Lower lobe of right lung (tissue), 2 donors: ENCODE measurements at regions not wholly inside any gene's neighbourhood (a gene's known extent, or its start where the extent isn't known, plus 50 kb on each side); places are given as distances from the start of the nearest gene placed in this dataset.

ENCODE experiments used
- ATAC-seq, 2 donors: fragments of 200-7000 bp; cut with Tn5 transposase; one replicate each; pipeline ENCODE4 v1.9.1; 2020 to 2022; ENCODE audit warnings: mild to moderate bottlenecking in 2 of 2, moderate library complexity in 2 of 2
- DNase-seq: peaks from one replicate; pipeline ENCODE4 v3.0.0-alpha.2; 2020
- H3K27ac ChIP-seq: fragments of 200-600 bp; one replicate; pipeline ENCODE4 v1.8.0; 2022
- H3K27me3 ChIP-seq: fragments of 200-600 bp; one replicate; pipeline ENCODE4 v1.8.0; 2022; ENCODE audit warnings: low read depth
- H3K36me3 ChIP-seq: fragments of 200-600 bp; one replicate; pipeline ENCODE4 v1.8.0; 2022; ENCODE audit warnings: mild to moderate bottlenecking
- H3K4me1 ChIP-seq: fragments of 200-600 bp; one replicate; pipeline ENCODE4 v1.8.0; 2022
- H3K4me3 ChIP-seq: fragments of 200-600 bp; one replicate; pipeline ENCODE4 v1.8.0; 2022; ENCODE audit warnings: mild to moderate bottlenecking
- H3K9me3 ChIP-seq: fragments of 200-600 bp; one replicate; pipeline ENCODE4 v1.8.0; 2022
- intact Hi-C: fragments of 100-400 bp; cut with DNase I; formaldehyde crosslinking; loops from one replicate; pipeline ENCODE4 v1.11.0; 2022
- TF ChIP-seq, protein P1 (sequence below): fragments of 200-600 bp; IDR thresholded peaks from one replicate; pipeline ENCODE4 v1.8.0; 2022; ENCODE audit warnings: antibody characterized with exemption, mild to moderate bottlenecking
- donor health status: DM: no; HTN: yes; CAD: no; lungs with severe emphysema.

DNA sequence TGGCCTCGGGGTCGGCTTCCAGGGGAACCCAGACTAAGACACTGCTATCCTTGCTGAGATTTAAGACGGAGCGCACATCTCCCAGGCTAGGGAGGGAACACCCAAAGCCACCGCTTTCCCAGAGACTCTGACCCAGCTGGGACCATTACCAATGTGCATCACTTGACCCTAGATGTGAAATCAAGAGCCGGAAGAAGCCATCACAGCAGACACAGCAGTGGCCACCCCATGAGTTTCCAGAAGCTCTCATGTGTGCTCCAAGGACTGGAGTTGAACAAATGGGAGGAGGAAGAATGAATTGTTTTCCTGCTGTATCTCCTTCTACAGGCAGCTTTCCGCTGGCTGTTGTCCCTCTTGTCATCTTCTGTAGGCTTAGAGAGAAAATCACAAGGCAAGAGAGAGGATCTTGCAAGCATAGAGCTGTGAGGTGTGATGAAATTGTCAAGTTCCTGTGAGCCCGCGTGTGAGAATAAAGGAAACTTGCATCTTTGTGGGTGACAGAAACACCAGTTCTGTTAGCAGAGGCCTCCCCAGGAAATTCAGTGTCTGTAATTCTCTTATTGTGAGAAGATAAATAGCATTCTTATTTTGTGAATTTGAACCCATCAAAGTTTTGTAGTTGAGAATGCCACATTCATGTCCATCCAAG, 711.8 kb downstream of the UQCRFS1 start:
- no peak overlapping the region for H3K4me3 ChIP-seq
- intact Hi-C loops: no loop called here
- TF ChIP-seq, protein P1, sequence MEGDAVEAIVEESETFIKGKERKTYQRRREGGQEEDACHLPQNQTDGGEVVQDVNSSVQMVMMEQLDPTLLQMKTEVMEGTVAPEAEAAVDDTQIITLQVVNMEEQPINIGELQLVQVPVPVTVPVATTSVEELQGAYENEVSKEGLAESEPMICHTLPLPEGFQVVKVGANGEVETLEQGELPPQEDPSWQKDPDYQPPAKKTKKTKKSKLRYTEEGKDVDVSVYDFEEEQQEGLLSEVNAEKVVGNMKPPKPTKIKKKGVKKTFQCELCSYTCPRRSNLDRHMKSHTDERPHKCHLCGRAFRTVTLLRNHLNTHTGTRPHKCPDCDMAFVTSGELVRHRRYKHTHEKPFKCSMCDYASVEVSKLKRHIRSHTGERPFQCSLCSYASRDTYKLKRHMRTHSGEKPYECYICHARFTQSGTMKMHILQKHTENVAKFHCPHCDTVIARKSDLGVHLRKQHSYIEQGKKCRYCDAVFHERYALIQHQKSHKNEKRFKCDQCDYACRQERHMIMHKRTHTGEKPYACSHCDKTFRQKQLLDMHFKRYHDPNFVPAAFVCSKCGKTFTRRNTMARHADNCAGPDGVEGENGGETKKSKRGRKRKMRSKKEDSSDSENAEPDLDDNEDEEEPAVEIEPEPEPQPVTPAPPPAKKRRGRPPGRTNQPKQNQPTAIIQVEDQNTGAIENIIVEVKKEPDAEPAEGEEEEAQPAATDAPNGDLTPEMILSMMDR: no peak
- ATAC-seq (peak in 1 of 2 donors; percentile 23), DNase-seq (no peak)
- no peaks in the 10 kb centered on the region for H3K27me3 ChIP-seq
- no peak overlapping the region for H3K27ac ChIP-seq
- H3K4me1 ChIP-seq: peaks cover 3% of the 10 kb centered on the region
- H3K36me3 ChIP-seq: no peaks in the 10 kb centered on the region
- no peaks in the 10 kb centered on the region for H3K9me3 ChIP-seq

DNA sequence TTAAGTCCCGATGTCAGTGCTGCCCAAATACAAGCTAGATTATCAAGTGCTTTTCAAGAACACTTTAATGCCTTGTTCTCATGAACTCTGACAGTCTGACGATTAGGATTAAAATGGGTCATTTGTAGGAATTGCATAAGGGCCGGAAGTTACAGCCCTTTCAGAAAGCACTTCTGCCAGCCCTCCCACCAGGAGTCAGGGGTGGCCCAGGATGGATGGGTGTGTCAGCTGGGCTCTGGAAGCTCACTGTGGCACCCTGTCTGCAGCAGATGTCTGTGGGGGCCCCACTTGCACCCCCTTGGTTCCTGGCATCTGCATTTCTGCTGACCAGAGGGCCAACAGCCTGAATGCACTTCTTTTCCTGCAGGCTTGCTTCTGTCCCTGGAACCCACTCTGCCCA, 712.7 kb downstream of the UQCRFS1 start:
- Histone ChIP-seq H3K27ac (no peak overlapping the region), H3K4me3 (no peak overlapping the region), H3K9me3 (no peaks in the 10 kb centered on the region), H3K27me3 (no peaks in the 10 kb centered on the region), H3K4me1 (peaks cover 3% of the 10 kb centered on the region), H3K36me3 (no peaks in the 10 kb centered on the region)
- peak; percentile 57 to 61 for ATAC-seq
- TF ChIP-seq, protein P1: no peak
- peak; percentile 49 for DNase-seq
- intact Hi-C loops: no loop called here

DNA sequence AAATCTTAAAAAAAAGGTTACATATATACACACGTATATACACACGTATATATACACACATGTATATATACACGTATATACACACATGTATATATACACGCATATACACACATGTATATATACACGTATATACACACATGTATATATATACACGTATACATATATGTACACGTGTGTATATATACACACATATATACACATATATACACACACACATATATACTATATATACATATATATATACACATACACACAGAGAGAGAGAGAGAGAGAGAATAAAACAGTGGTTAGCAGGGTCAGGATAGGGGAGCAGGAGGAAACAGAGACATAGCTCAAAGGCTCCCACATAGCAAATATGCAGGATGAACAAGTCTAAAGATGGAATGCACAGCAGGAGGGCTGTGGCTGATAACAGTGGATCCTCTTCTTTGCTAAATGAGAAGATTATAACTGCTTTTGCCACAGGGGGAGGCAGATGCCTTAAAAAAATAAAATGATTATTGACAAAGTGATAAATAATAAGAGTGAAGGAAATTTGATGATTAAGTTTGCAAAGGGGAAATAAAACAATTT, 714.5 kb downstream of the UQCRFS1 start:
- peaks cover 3% of the 10 kb centered on the region for H3K4me1 ChIP-seq
- no peaks in the 10 kb centered on the region for H3K27me3 ChIP-seq
- intact Hi-C loops: no loop called here
- DNase-seq (no peak), ATAC-seq (no peak)
- no peak overlapping the region for H3K4me3 ChIP-seq
- H3K36me3 ChIP-seq: no peaks in the 10 kb centered on the region
- TF ChIP-seq, protein P1: no peak
- no peak overlapping the region for H3K27ac ChIP-seq
- no peaks in the 10 kb centered on the region for H3K9me3 ChIP-seq

DNA sequence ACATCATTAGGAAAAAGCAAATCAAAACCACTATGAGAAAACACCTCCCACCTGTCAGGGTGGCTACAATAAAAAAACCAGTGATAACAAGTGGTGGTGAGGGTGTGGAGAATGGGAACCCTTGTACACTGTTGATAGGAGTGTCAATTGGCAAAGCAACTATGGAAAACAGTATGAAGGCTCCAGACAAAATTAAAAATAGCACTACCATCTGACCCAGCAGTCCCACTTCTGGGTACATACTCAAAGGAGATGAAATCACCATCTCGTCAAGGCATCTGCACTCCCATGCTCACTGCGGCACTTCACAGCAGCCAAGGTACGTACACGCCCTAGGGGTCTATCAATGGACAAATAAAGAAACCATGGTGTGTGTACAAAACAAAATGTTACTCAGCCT, 715.1 kb downstream of the UQCRFS1 start:
- Histone ChIP-seq H3K36me3 (no peaks in the 10 kb centered on the region), H3K4me1 (peaks cover 3% of the 10 kb centered on the region), H3K4me3 (no peak overlapping the region), H3K27ac (no peak overlapping the region), H3K27me3 (no peaks in the 10 kb centered on the region), H3K9me3 (no peaks in the 10 kb centered on the region)
- DNase-seq (no peak), ATAC-seq (no peak)
- TF ChIP-seq, protein P1: no peak
- intact Hi-C loops: no loop called here

DNA sequence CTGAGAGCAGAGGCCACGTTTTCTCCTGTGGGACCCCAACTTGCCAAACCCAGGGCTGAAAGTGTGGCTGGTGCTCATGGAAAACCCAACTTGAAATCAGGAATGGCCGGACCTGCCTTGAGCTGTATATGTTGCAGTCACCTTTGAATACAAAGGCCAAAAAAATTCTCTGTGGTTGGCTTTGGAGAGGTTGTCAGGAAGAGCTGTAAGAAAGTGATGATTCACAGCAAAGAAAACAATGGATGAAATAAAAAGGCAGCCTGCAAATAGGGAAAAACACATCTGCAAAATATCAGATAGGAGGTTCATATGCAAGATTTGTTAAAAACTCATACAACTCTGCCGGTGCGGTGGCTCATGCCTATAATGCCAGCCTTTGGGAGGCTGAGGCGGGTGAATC, 715.8 kb downstream of the UQCRFS1 start:
- Histone ChIP-seq H3K27me3 (no peaks in the 10 kb centered on the region), H3K27ac (no peak overlapping the region), H3K9me3 (no peaks in the 10 kb centered on the region), H3K4me1 (peaks cover 3% of the 10 kb centered on the region), H3K36me3 (no peaks in the 10 kb centered on the region), H3K4me3 (no peak overlapping the region)
- DNase-seq: no peak
- TF ChIP-seq, protein P1: no peak
- intact Hi-C loops: no loop called here
- ATAC-seq: no peak
